T-cell (primary cell): ENCODE measurements at regions not wholly inside any gene's neighbourhood (a gene's known extent, or its start where the extent isn't known, plus 50 kb on each side); places are given as distances from the start of the nearest gene placed in this dataset.

Source experiments
- ATAC-seq, 4 experiments: fragments of 200-7000 bp in 3 of 4; fragments of 150-1000 bp in 1 of 4; cut with Tn5 transposase; replicated peaks in 1 of 4; 1 replicate in 3 of 4; 2 replicates in 1 of 4; pipeline ENCODE4 v1.10.0; 2021; ENCODE audit warnings: moderate library complexity in 3 of 4, mild to moderate bottlenecking in 2 of 4, moderate number of reproducible peaks in 1 of 4
- CTCF ChIA-PET, 2 donors: fragments of 300-600 bp; sonication (Branson Sonifier 250); formaldehyde crosslinking; loops; one replicate each; lab custom pipeline; 2022; ENCODE audit warnings: antibody characterized with exemption in 2 of 2; lab: Charles Lee
- POLR2A ChIA-PET, 2 donors: fragments of 300-600 bp; sonication (Branson Sonifier 250); formaldehyde crosslinking; loops; one replicate each; lab custom pipeline; 2022; ENCODE audit warnings: antibody characterized with exemption in 2 of 2; lab: Charles Lee
- DNase-seq, 35 experiments: peaks; one replicate each; pipeline versions ENCODE4 v3.0.0 to v3.0.0-alpha.2; 2013 to 2023
- H3K27ac ChIP-seq: one replicate; pipeline ENCODE4 v1.5.1; 2013; ENCODE audit warnings: low read length
- H3K27me3 ChIP-seq, 2 experiments: replicated peaks in 1 of 2; 1 replicate in 1 of 2; 2 replicates in 1 of 2; pipeline versions ENCODE4 v1.6.1 to v1.7.0; 2013; ENCODE audit warnings: low read length in 1 of 2, mixed read lengths in 1 of 2; ENCODE audit not compliant: control insufficient read depth in 2 of 2, insufficient read depth in 2 of 2; ENCODE audit errors: extremely low read depth in 1 of 2
- H3K36me3 ChIP-seq, 2 donors: 1 replicate in 1 of 2; 2 replicates in 1 of 2; pipeline versions ENCODE4 v1.6.1 to v1.7.0; 2013; ENCODE audit warnings: low read length in 1 of 2; ENCODE audit not compliant: control insufficient read depth in 2 of 2, insufficient read depth in 1 of 2; ENCODE audit errors: extremely low read depth in 1 of 2
- H3K4me1 ChIP-seq, 2 experiments: 1 replicate in 1 of 2; 2 replicates in 1 of 2; pipeline versions ENCODE4 v1.6.1 to v1.7.0; 2013; ENCODE audit warnings: low read length in 2 of 2, mixed read lengths in 1 of 2; ENCODE audit not compliant: insufficient read depth in 2 of 2, control insufficient read depth in 1 of 2; ENCODE audit errors: extremely low read depth in 1 of 2
- H3K4me3 ChIP-seq, 2 donors: 1 replicate in 1 of 2; 2 replicates in 1 of 2; pipeline versions ENCODE4 v1.5.1 to v1.7.0; 2013; ENCODE audit warnings: mild to moderate bottlenecking in 2 of 2, low read length in 1 of 2, moderate library complexity in 1 of 2; ENCODE audit not compliant: control insufficient read depth in 1 of 2; ENCODE audit errors: extremely low read depth in 1 of 2
- H3K9me3 ChIP-seq: 2 replicates; pipeline ENCODE4 v1.7.0; 2013
- H3K27ac Mint-ChIP-seq, 2 donors: one replicate each; pipeline ENCODE4 v1.8.0; 2020 to 2021; ENCODE audit warnings: mild to moderate bottlenecking in 2 of 2, mixed read lengths in 2 of 2
- H3K27me3 Mint-ChIP-seq, 2 donors: one replicate each; pipeline ENCODE4 v1.8.0; 2021 to 2022; ENCODE audit warnings: mixed read lengths in 2 of 2
- H3K36me3 Mint-ChIP-seq: one replicate; pipeline ENCODE4 v1.8.0; 2021; ENCODE audit warnings: mixed read lengths
- H3K4me1 Mint-ChIP-seq, 3 donors: one replicate each; pipeline ENCODE4 v1.8.0; 2020 to 2022; ENCODE audit warnings: mixed read lengths in 3 of 3, mild to moderate bottlenecking in 1 of 3
- H3K4me3 Mint-ChIP-seq, 3 donors: one replicate each; pipeline ENCODE4 v1.8.0; 2020 to 2022; ENCODE audit warnings: mild to moderate bottlenecking in 3 of 3, mixed read lengths in 3 of 3, moderate library complexity in 3 of 3
- H3K9me3 Mint-ChIP-seq, 3 donors: one replicate each; pipeline ENCODE4 v1.8.0; 2020 to 2022; ENCODE audit warnings: mixed read lengths in 3 of 3
- WGBS: methylation state at CpG from one replicate; pipeline ENCODE4 v1.1.5; 2013; ENCODE audit warnings: missing lambda C conversion rate; ENCODE audit not compliant: insufficient coverage; 5-methylcytosine and 5-hydroxymethylcytosine counted together

DNA sequence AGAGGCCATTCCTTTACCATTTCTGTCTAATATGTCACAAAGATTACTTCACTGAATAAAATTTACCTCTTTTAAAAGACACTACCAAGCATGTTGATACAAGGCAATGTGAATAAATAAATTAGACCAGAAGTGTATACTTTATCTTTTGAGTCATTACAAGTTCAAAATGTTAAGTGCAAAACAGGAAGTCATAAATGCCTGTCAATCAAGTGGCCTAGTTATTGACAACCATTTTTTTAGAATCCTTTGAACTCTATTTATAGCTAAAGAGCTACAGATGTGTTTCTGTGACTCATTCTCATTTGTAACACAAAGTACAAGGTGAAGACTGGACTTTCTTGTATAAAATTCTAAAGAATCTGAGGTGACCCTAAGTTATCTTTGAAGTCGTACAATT, 602.7 kb upstream of the SEMA6A start:
- no peak overlapping the region for H3K4me3 Mint-ChIP-seq
- DNase-seq (no peak), ATAC-seq (no peak)
- no peaks in the 10 kb centered on the region for H3K36me3 Mint-ChIP-seq
- H3K9me3 ChIP-seq = no peaks in the 10 kb centered on the region
- no peaks in the 10 kb centered on the region for H3K36me3 ChIP-seq
- no peaks in the 10 kb centered on the region for H3K27me3 Mint-ChIP-seq
- H3K4me3 ChIP-seq = no peak overlapping the region
- no peaks in the 10 kb centered on the region for H3K4me1 ChIP-seq
- H3K9me3 Mint-ChIP-seq = peaks cover 4 to 13% (median 6%) of the 10 kb centered on the region in 3 donors
- H3K27ac ChIP-seq = no peak overlapping the region
- WGBS = no CpG with 5 or more reads among the region's 1 CpG
- no peaks in the 10 kb centered on the region for H3K27me3 ChIP-seq
- ChIA-PET POLR2A (no interaction called here), CTCF (no interaction called here)
- no peaks in the 10 kb centered on the region for H3K4me1 Mint-ChIP-seq
- no peak overlapping the region for H3K27ac Mint-ChIP-seq

DNA sequence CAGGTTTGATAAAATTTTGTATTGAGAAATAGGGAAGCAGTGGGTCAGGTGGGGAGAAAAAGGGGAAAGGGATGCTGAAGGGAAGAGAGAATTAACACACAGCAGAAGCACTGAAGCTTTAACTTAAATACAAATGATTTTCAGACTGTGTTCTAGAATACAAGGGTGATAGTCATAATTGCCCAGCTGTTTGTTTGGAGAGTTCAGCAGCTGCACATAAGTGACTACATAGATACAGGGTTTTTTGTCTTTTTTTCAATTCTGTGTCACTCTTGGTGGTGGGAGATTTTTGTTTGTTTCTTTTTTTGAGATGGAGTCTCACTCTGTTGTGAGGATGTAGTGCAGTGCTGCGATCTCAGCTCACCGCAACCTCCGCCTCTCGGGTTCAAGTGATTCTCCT, 590.4 kb upstream of the SEMA6A start:
- Histone ChIP-seq H3K9me3 (no peaks in the 10 kb centered on the region), H3K27me3 (no peaks in the 10 kb centered on the region), H3K36me3 (no peaks in the 10 kb centered on the region), H3K27ac (no peak overlapping the region), H3K4me1 (no peaks in the 10 kb centered on the region), H3K4me3 (no peak overlapping the region)
- WGBS = 100% methylated on average over 4 of the region's 4 CpGs
- peaks cover 4 to 9% (median 7%) of the 10 kb centered on the region in 3 donors for H3K9me3 Mint-ChIP-seq
- no peak overlapping the region for H3K27ac Mint-ChIP-seq
- ATAC-seq (no peak), DNase-seq (no peak)
- H3K27me3 Mint-ChIP-seq = no peaks in the 10 kb centered on the region
- POLR2A ChIA-PET = no interaction called here
- CTCF ChIA-PET = no interaction called here
- H3K4me1 Mint-ChIP-seq = no peaks in the 10 kb centered on the region
- H3K4me3 Mint-ChIP-seq = no peak overlapping the region
- no peaks in the 10 kb centered on the region for H3K36me3 Mint-ChIP-seq

DNA sequence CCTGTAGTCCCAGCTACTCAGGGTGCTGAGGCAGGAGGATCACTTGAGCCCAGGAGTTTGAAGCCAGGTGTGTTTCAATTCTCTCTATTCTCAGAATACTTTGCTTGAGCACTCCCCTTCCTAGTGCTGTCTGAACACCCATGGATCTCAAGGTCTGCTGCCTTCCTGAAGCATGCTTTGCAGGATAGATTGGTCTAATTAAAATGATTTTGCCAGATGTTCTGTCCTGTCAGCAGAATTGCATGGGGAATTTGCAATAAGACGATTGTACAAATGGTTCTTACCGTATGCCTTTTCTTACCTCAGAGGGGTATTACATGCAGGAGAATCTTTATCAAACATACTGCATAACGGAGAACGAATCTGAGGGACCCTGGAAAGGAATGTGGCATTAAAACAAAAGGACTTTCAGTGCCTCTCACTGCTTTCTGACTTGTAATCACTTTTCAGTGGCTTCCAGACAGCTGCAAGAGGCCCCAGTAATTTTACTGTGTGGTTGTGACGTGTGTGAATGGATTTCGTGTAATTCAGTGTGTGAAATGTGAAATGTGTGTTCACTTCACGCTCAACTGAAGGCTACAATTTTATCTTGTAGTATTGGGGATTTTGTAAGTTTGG, 587.2 kb upstream of the SEMA6A start:
- no peaks in the 10 kb centered on the region for H3K9me3 Mint-ChIP-seq
- 67% methylated on average over 2 of the region's 7 CpGs for WGBS
- no peaks in the 10 kb centered on the region for H3K36me3 Mint-ChIP-seq
- no peak overlapping the region for H3K27ac Mint-ChIP-seq
- CTCF ChIA-PET = no interaction called here
- no peaks in the 10 kb centered on the region for H3K27me3 Mint-ChIP-seq
- Histone ChIP-seq H3K27ac (no peak overlapping the region), H3K36me3 (no peaks in the 10 kb centered on the region), H3K27me3 (no peaks in the 10 kb centered on the region), H3K4me1 (no peaks in the 10 kb centered on the region), H3K9me3 (no peaks in the 10 kb centered on the region), H3K4me3 (no peak overlapping the region)
- DNase-seq = no peak
- POLR2A ChIA-PET = no interaction called here
- H3K4me3 Mint-ChIP-seq = no peak overlapping the region
- H3K4me1 Mint-ChIP-seq = no peaks in the 10 kb centered on the region
- no peak for ATAC-seq

DNA sequence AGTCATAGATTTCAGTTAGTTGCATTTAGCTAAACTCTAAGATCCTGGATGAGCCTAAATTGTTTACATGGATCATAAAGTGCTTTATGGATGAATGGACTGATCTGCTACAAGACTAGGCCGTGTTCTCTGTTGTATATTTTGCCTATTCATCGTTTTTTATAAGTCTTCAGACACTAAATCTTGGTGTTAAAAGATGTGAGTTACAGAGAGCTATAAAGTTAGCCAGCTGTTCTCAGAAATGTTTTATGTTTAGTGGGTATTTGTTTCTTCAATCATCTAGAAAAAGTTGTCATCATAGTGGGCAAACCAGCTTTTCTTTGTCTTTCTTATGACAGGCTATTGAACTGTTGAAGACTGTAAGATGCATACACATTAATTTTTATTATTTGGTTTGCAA, 585.8 kb upstream of the SEMA6A start:
- Histone ChIP-seq H3K27ac (no peak overlapping the region), H3K9me3 (no peaks in the 10 kb centered on the region), H3K4me1 (no peaks in the 10 kb centered on the region), H3K4me3 (no peak overlapping the region), H3K27me3 (no peaks in the 10 kb centered on the region), H3K36me3 (no peaks in the 10 kb centered on the region)
- Mint-ChIP-seq H3K4me3 (no peak overlapping the region), H3K27me3 (no peaks in the 10 kb centered on the region), H3K4me1 (no peaks in the 10 kb centered on the region), H3K9me3 (peaks cover 0 to 4% (median 0%) of the 10 kb centered on the region in 3 donors), H3K27ac (no peak overlapping the region), H3K36me3 (no peaks in the 10 kb centered on the region)
- ATAC-seq = no peak
- 43% methylated on average over 1 of the region's 2 CpGs for WGBS
- POLR2A ChIA-PET = no interaction called here
- DNase-seq = no peak
- CTCF ChIA-PET = no interaction called here

DNA sequence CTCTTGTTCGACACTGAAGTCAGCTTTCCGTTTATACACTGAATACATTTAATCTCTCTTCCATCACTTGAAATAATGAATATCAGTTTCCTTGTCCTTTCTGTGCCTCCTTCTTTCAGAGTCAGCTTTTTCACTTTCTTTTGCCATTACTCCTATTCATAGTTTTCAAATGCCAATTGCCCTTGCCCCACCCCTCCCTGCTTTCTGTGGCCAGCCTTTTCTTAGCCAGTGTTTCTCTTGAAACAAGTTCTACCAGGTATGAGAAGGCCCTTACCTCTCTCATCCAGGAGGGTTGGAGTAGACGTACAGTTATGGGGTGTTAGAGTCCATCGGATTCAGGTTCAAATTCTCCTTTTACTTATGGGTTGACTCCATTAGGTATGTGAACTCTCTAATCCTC, 574.7 kb upstream of the SEMA6A start:
- WGBS = 94% methylated on average over 2 of the region's 4 CpGs
- no peaks in the 10 kb centered on the region for H3K4me1 Mint-ChIP-seq
- H3K36me3 Mint-ChIP-seq = no peaks in the 10 kb centered on the region
- no peak overlapping the region for H3K4me3 ChIP-seq
- peaks cover 5 to 20% (median 14%) of the 10 kb centered on the region in 3 donors for H3K9me3 Mint-ChIP-seq
- no peak overlapping the region for H3K27ac ChIP-seq
- no peaks in the 10 kb centered on the region for H3K9me3 ChIP-seq
- ATAC-seq = no peak
- H3K4me1 ChIP-seq = no peaks in the 10 kb centered on the region
- ChIA-PET POLR2A (no interaction called here), CTCF (no interaction called here)
- H3K4me3 Mint-ChIP-seq = no peak overlapping the region
- no peaks in the 10 kb centered on the region for H3K36me3 ChIP-seq
- DNase-seq = no peak
- H3K27me3 Mint-ChIP-seq = no peaks in the 10 kb centered on the region
- H3K27me3 ChIP-seq = no peaks in the 10 kb centered on the region
- H3K27ac Mint-ChIP-seq = no peak overlapping the region

DNA sequence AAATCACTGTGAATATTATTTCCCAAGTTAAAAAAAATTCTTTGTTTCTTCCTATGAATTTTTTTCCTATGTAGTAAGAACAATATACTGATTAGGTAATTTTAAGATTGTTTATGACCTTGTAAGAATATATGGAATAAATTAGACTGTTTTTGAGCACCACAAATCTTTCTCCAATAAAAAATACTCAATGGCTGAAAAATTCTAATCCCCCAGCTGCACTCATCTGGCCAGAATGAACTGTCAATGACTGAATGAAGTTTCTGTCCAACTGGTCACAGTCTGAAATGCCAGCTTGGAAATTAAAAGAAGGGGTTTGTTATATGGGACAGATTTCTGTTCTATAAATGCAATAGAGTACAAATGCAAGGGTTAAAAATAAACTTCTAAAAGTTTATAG, 569.5 kb upstream of the SEMA6A start:
- Mint-ChIP-seq H3K27me3 (no peaks in the 10 kb centered on the region), H3K4me1 (no peaks in the 10 kb centered on the region), H3K36me3 (no peaks in the 10 kb centered on the region), H3K9me3 (peaks cover 4 to 17% (median 13%) of the 10 kb centered on the region in 3 donors), H3K27ac (no peak overlapping the region), H3K4me3 (no peak overlapping the region)
- H3K27ac ChIP-seq = no peak overlapping the region
- no peaks in the 10 kb centered on the region for H3K36me3 ChIP-seq
- ChIA-PET CTCF (no interaction called here), POLR2A (no interaction called here)
- no peak overlapping the region for H3K4me3 ChIP-seq
- no peaks in the 10 kb centered on the region for H3K9me3 ChIP-seq
- no peaks in the 10 kb centered on the region for H3K4me1 ChIP-seq
- no peak for ATAC-seq
- no peaks in the 10 kb centered on the region for H3K27me3 ChIP-seq
- DNase-seq = no peak

DNA sequence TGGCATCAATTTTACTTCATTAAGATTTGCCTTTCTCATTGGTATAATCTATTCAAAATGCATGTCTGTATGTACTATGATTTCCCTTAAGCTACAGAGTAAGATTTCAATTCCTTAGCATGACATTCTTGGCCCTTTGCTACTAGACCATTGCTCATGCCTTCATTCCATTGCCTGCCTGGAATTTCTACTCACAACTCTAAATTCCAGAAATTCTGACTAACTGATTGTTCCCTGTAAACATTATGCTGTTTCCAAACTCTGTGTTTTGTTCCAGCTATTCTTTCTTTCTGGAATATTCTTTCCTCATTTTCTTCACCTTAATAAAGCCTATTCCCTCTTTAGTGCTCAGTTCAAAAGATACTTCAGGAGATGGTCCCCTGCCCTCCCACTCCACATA, 568.8 kb upstream of the SEMA6A start:
- POLR2A ChIA-PET = no interaction called here
- no peaks in the 10 kb centered on the region for H3K36me3 Mint-ChIP-seq
- peaks cover 4 to 17% (median 10%) of the 10 kb centered on the region in 3 donors for H3K9me3 Mint-ChIP-seq
- no peaks in the 10 kb centered on the region for H3K9me3 ChIP-seq
- H3K27me3 ChIP-seq = no peaks in the 10 kb centered on the region
- H3K36me3 ChIP-seq = no peaks in the 10 kb centered on the region
- H3K27me3 Mint-ChIP-seq = no peaks in the 10 kb centered on the region
- CTCF ChIA-PET = no interaction called here
- no peak overlapping the region for H3K4me3 Mint-ChIP-seq
- ATAC-seq = no peak
- H3K4me3 ChIP-seq = no peak overlapping the region
- H3K27ac ChIP-seq = no peak overlapping the region
- H3K4me1 ChIP-seq = no peaks in the 10 kb centered on the region
- no peaks in the 10 kb centered on the region for H3K4me1 Mint-ChIP-seq
- no peak for DNase-seq
- H3K27ac Mint-ChIP-seq = no peak overlapping the region
